Colonic mucosa (tissue), 4 donors: ENCODE measurements at regions not wholly inside any gene's neighbourhood (a gene's known extent, or its start where the extent isn't known, plus 50 kb on each side); places are given as distances from the start of the nearest gene placed in this dataset.

Experiments used
- DNase-seq: peaks from one replicate; pipeline ENCODE4 v3.0.0-alpha.2; 2020
- H3K27ac ChIP-seq: fragments of 200-600 bp; one replicate; pipeline ENCODE4 v1.8.0; 2021
- H3K27me3 ChIP-seq: fragments of 200-600 bp; one replicate; pipeline ENCODE4 v1.8.0; 2021
- H3K36me3 ChIP-seq: fragments of 200-600 bp; one replicate; pipeline ENCODE4 v1.8.0; 2021
- H3K4me1 ChIP-seq: fragments of 200-600 bp; one replicate; pipeline ENCODE4 v1.8.0; 2021; ENCODE audit warnings: mild to moderate bottlenecking
- H3K4me3 ChIP-seq: fragments of 200-600 bp; one replicate; pipeline ENCODE4 v1.8.0; 2021
- H3K9ac ChIP-seq, 2 donors: one replicate each; pipeline ENCODE4 v1.7.0; 2013; ENCODE audit warnings: control low read depth in 2 of 2, low read depth in 2 of 2, low read length in 2 of 2
- H3K9me3 ChIP-seq: fragments of 200-600 bp; one replicate; pipeline ENCODE4 v1.8.0; 2021
- CTCF ChIP-seq: fragments of 200-600 bp; IDR thresholded peaks from one replicate; pipeline ENCODE4 v1.8.0; 2022; ENCODE audit warnings: antibody characterized with exemption, mild to moderate bottlenecking
- intact Hi-C: fragments of 100-400 bp; cut with DNase I; formaldehyde crosslinking; loops from one replicate; pipeline ENCODE4 v1.14.1; 2022
- donor health status: healthy.
- donor health status: DM: no; HTN: no; CAD: no.
- donor health status: DM: no; HTN: no; CAD: no.

GRCh38 chr11:37298173-37298572, 700.1 kb upstream of the RAG2 start:
- H3K4me3 ChIP-seq: no peak overlapping the region

GRCh38 chr11:37286890-37287289, 688.9 kb upstream of the RAG2 start:
- no peaks in the 10 kb centered on the region for H3K9me3 ChIP-seq
- no peaks in the 10 kb centered on the region for H3K4me1 ChIP-seq
- no peak for TF ChIP-seq CTCF
- H3K27ac ChIP-seq: no peak overlapping the region
- no peaks in the 10 kb centered on the region for H3K27me3 ChIP-seq
- intact Hi-C loops: no loop called here
- no peak overlapping the region for H3K9ac ChIP-seq
- H3K36me3 ChIP-seq: no peaks in the 10 kb centered on the region
- no peak for DNase-seq
- no peak overlapping the region for H3K4me3 ChIP-seq

More at GRCh38 chr11:37298173-37298572, 700.1 kb upstream of the RAG2 start:
- H3K4me1 ChIP-seq: no peaks in the 10 kb centered on the region
- DNase-seq: no peak
- H3K9ac ChIP-seq: no peak overlapping the region
- H3K36me3 ChIP-seq: no peaks in the 10 kb centered on the region
- H3K27ac ChIP-seq: no peak overlapping the region
- H3K27me3 ChIP-seq: no peaks in the 10 kb centered on the region
- no peak for TF ChIP-seq CTCF
- intact Hi-C loops: no loop called here
- no peaks in the 10 kb centered on the region for H3K9me3 ChIP-seq

- Histone ChIP-seq H3K27ac (no peak overlapping the region), H3K9ac (no peak overlapping the region), H3K27me3 (no peaks in the 10 kb centered on the region), H3K4me1 (no peaks in the 10 kb centered on the region), H3K4me3 (no peak overlapping the region), H3K36me3 (no peaks in the 10 kb centered on the region), H3K9me3 (no peaks in the 10 kb centered on the region)
- no peak for TF ChIP-seq CTCF
- DNase-seq: no peak
- intact Hi-C loops: no loop called here
Observed at GRCh38 chr11:37282367-37282766, 684.3 kb upstream of the RAG2 start.

GRCh38 chr11:37280200-37280599, 682.2 kb upstream of the RAG2 start:
- DNase-seq: no peak
- no peaks in the 10 kb centered on the region for H3K36me3 ChIP-seq
- TF ChIP-seq CTCF: no peak
- no peaks in the 10 kb centered on the region for H3K9me3 ChIP-seq
- intact Hi-C loops: no loop called here
- H3K27me3 ChIP-seq: no peaks in the 10 kb centered on the region
- no peak overlapping the region for H3K4me3 ChIP-seq
- no peak overlapping the region for H3K9ac ChIP-seq
- H3K27ac ChIP-seq: no peak overlapping the region
- H3K4me1 ChIP-seq: no peaks in the 10 kb centered on the region

GRCh38 chr11:37277896-37278465, 679.9 kb upstream of the RAG2 start:
- H3K27ac ChIP-seq: no peak overlapping the region

More at GRCh38 chr11:37277896-37278465, 679.9 kb upstream of the RAG2 start:
- Histone ChIP-seq H3K4me1 (no peaks in the 10 kb centered on the region), H3K36me3 (no peaks in the 10 kb centered on the region), H3K27me3 (no peaks in the 10 kb centered on the region), H3K4me3 (no peak overlapping the region), H3K9me3 (no peaks in the 10 kb centered on the region), H3K9ac (no peak overlapping the region)
- intact Hi-C loops: no loop called here
- DNase-seq: no peak
- TF ChIP-seq CTCF: no peak
